Activated T-cell treated with anti-CD3 and anti-CD28 coated beads for 24 hours (primary cell): ENCODE measurements at regions not wholly inside any gene's neighbourhood (a gene's known extent, or its start where the extent isn't known, plus 50 kb on each side); places are given as distances from the start of the nearest gene placed in this dataset.
"Not testable (repeated sequence)": the region's sequence is repeated elsewhere in the genome, so short reads cannot be mapped to it uniquely, and the experiment has no call there.

Experiments used
- DNase-seq: peaks from one replicate; pipeline ENCODE4 v3.0.0-alpha.2; 2020; ENCODE audit warnings: low read depth

DNA sequence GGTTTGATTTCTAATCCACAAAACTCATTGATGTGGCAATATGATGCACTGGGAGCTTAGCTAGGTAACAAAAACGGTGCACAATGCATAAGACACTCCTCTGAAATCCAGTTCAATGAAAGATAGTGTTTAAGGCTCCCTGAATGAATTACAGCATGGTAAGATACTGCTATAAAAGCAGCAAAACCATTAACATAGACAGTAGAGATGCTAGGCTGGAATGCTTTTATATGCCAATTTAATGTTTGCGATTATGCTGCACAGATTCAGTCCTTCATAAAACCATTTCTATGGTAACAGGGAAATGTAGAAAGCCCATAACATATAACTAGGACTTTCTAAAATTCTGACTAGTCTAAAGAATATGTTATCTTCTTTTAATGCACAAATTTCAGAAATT, 180.8 kb upstream of the NUDT12 start:
- DNase-seq, result no peak

DNA sequence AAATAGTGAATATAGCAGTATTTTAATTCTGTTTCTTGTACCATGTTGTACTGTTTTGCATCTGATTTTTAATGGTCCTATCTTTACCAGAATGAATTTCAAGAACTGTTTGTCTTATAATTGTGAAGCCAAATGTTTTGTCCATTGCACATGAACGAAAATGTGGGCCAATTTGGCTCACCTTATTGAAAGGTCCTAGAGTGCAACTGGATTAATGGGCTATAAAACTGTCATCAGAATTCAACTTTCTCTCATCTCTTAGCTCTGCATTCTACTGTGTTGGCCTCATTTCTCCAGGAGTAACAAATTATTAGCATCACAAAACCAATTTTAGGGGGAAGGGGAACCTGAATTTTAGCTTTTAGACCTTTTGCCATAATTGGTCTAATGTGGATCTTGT, 179.4 kb upstream of the NUDT12 start:
- DNase-seq, result no peak

DNA sequence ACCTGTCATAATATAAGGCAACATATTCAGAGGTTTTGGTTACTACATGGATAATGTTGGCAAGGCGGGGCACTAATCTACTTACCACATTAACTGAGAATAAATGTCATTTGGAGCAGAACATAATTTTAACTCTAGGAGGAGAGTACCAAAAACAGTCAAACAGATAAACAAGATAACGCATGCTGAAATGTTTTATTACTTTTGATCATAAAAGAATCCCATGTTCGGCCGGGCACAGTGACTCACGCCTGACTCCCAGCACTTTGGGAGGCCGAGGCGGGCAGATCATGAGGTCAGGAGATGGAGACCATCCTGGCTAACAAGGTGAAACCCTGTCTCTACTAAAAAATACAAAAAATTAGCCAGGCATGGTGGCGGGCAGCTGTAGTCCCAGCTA, 173.8 kb upstream of the NUDT12 start:
- DNase-seq, result not testable (repeated sequence)

DNA sequence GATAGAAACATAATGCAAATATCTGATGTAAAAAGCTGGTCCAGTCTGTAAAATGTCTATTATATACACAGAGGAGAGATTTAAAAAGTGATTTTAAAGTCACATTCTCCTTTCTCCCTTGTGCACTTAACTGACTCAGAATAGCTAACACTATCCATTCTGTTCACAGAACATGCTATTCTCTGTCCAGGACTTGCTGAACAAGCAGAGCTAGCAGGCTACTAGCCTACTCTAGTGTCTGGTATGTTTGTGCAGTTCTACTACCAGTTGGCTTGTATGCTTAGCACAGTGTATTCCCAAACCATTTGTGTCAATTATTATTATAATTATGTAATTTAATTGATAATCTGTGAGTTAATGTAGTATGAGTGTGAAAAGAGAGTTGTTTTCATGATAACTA, 161.7 kb upstream of the NUDT12 start:
- DNase-seq, result no peak

DNA sequence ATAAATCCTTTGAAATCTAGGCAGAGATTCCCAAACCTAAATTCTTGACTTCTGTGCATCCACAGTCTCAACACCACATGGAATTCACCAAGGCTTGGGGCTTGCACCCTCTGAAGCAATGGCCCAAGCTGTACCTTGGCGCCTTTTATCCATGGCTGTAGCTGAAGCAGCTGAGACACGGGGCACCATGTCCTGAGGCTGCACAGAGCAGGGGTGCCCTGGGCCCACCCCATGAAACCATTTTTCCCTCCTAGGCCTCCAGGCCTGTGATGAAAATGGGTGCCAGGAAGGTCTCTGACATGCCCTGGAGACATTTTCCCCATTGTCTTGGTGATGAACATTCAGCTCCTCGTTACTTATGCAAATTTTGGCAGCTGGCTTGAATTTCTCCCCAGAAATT, 158.6 kb upstream of the NUDT12 start:
- DNase-seq, result no peak

DNA sequence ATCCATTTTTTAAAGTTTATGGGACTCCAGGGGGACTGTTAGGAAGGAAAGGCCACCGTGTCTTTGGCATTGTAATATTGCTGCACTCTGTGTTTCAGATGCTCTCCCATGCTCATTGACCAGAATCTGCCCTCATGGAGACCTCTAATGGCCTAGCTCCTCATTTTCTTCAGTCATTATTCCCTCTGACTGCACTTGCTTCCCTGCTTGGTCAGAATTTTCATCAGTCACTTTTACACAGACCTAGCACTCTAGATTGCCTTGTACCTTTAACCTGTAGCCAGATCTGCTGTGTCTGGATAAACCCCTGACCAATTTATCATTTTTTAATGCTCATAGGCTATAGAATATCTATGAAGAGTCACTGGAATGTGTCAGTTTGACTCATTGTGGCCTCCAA, 155.5 kb upstream of the NUDT12 start:
- no peak for DNase-seq

DNA sequence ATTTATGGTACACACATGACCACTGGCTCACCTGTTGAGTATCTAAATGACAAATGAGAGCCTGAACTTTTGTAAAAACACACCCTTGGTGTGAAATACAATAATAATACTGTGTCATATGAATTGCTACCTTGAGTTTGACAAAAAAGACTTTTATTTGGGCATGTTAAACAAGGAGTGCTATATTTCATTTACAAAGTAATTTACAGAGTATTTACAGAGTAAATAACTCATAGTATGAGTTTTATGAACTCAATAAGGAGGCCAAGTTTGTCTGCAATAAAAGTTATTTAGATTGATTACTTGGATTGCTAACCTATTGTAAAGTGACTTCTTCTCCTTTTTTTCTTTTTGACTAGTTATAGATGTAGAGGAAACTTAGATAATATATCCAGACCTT, 146.0 kb upstream of the NUDT12 start:
- no peak for DNase-seq

DNA sequence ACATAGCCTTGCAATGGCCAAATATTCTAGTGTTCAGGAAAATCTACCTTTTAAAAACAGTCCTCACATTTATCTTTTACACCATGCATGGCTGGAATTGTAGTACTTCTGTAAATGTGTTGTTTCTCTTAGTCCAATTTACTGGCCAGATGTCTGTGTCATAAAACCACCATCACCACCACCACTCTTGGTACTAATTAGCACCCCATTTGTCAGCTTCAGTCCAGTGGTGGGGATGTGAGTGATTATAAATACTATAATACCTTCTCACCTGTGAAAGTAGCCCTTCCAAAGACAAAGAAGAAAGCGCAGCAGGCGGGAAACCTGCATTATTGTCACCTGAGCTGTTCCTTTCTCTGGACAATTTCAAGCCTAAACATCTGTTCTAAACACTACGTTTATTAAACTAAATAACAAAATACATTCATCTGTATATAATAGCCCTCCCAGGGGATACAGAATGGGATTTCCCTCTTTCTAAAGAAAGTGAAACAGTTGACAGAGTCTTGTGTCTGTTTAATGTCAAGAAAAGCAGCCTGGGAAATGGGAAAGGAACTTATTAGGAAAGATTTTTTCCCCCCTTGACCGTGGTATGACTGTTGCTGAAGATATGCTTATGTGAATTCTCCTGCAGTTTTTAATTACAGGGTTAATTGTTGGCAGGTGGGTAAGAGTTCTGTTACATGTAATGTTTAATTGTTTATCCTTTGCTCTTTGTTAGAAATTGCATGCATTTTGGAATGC, 144.5 kb upstream of the NUDT12 start:
- no peak for DNase-seq

DNA sequence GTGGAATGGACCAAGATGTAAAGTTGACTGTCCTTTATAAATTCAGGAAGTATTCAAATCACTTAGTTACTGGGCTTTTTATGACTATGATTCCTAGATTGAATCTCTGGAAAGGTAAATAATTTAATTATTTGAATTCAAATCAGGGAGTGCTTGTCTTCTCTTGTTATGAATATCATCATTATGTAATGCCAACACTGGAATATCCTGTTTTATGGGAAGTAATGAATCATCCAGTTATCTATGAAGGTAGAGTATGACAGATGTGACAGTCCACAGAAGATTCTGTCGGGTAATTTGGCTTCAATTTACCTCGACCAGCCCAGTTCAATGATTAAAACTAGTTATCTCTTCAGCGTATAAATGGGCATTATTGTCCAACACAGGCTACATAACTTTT, 141.0 kb upstream of the NUDT12 start:
- no peak for DNase-seq

DNA sequence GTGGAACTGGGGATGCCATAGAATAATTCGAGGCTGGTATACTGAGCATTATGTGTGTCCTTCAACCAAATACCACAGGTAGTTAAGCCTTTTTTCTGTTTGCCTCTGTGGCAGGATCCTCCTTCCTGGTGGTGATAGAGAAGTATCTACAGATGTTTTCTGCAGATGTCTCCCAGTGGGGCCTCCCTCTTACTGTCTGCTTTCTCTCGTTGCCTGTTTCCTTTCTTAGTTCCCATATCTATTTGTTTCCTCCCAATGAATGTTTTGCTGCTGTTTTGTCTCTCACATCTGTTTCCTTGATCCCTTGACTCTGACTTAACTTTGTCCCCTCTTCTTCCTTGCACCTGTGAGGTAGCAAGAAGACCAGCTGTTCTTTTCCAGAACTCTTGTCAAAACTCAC, 130.9 kb upstream of the NUDT12 start:
- DNase-seq, result no peak

DNA sequence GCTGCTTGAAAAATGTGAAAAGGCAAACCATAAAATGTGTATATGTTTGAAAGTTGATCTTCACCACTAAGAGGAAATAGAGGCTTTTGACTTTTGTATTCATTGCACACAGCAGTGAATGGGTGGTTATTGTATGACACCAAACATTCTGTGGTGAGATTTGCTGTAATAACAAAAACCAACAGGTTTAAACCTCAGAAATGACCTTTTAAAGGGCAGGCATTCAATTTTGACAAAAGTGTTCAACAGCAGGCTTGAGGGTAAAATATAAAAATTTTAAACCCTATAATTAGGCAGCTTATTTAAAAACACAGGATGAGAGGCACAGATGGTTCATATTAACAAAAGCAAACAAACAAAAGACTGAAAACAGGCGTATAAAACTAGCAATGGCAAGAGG, 128.1 kb upstream of the NUDT12 start:
- no peak for DNase-seq

DNA sequence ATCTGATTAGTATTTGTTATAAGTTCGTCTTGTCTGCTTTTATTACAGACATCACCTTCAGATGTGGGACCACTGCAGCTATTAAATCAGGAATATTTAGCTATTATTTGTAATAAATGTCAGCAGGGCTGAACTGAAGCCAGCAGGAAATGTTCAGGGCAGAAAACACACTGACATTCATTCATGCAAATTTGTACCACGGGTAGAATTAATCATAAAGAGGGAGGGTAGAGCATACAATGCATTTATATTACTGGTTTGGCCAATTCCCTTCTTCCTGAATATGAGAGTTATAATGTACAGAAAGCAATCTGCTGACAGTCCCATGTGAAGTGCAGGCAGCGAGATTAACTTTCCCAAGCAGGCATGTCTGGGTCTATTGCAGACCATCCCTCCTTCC, 117.3 kb upstream of the NUDT12 start:
- DNase-seq, result no peak

DNA sequence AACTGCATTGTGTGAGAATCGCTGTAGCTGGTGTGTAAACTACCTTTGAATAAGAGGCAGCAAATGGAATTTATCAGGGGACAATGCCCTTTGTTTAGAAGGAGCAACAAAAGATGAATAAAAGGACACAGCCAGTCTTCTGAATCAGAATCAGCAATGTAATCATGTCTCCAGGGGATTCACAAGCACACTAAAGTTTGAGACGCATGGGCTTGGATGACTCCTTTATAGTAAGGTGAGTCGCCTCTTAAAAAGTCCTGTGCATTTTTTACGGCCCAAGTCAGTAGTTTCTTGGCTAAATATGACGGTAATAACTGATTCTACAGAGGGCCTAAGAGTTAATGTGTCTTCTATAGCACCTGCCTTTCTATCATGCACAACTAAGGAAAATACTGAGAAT, 113.6 kb upstream of the NUDT12 start:
- not testable (repeated sequence) for DNase-seq

DNA sequence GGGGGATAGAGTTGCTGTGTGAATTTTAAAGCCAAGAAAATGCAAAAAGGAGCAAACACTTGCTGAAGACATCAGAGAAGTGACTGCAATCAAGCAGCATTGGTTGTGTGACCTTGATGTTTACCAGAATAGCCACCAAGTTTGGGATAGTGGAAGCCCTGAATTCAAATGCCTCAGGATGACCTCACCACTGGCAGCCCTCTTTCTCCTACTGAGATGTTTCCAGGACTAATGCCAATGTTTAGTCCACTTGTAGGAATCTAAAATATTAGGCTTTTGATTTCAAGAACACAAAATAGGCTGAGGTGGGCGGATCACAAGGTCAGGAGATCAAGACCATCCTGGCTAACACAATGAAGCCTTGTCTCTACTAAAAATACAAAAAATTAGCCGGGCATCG, 112.2 kb upstream of the NUDT12 start:
- no peak for DNase-seq

DNA sequence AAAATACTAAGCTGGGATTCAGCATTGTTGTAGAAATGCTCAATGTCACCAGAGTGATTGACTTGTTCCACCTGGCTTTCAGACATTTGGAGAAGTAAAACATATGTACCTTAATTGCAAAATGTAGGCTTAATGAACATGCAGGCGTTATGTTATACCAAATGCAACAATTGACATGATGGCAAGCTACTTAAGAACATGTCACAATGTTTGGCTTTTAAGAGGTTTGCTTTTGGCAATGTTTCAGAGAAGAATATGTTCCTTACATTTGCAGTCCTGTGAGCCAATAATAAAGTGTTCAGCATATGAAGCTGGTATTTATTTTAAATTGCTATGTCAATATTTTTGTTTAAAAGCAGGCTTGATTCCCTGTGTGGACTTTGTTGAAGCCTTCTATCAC, 111.7 kb upstream of the NUDT12 start:
- no peak for DNase-seq

DNA sequence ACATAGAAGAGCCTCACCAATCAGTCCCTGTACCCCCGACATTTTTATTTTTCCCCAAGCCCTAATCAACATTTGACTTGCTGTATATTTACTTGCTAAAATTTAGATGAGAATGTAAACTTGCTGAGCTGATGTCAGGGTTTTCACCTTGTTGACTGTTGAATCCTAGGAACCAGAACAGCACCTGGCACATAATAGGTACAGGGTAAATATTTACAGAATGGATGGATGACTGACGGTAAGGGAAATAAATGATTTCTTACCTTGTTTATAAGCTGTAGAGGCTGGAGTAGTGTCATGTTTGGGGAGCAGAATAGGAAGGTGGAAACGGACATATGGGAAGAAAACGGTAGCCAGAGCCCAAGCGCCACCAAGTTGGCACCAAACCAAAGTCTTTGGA, 107.0 kb upstream of the NUDT12 start:
- no peak for DNase-seq

DNA sequence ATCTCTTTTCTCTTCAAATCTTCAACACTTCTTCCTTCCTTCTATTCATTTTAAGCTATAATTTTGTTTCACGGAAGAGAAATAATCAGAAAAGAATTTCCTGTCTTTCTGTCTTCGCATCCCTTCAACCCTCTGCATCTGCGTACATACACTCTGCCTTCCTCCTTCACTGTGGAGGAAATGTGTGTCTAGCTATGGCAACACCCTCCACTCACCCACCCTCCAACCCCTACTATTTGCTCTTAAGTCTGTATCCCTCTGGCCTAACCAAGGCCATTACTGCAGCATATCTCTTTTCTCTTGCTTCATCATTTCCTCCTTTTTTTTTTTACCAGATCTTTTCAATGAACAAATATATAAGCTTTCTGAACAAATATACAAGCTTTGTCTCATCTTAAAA, 105.7 kb upstream of the NUDT12 start:
- no peak for DNase-seq

DNA sequence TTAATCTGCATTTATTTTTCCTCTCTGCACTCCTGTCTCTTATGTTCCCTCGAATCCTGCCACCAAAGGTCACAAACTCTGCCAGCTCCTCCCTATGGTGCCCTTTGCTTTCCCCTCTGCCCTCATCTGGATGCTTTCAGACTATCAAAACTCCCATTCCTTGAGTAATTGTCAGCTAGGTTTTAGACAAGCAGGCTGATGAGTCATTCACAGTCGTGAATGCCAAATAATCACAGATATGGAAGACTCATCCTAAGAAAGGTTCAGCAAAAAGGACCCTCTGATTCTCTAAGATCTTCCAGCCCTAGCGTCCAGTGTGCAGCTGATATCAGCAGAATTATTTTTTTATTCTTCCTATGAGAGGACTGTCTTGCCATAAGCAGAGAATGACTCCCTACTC, 104.5 kb upstream of the NUDT12 start:
- DNase-seq, result no peak

DNA sequence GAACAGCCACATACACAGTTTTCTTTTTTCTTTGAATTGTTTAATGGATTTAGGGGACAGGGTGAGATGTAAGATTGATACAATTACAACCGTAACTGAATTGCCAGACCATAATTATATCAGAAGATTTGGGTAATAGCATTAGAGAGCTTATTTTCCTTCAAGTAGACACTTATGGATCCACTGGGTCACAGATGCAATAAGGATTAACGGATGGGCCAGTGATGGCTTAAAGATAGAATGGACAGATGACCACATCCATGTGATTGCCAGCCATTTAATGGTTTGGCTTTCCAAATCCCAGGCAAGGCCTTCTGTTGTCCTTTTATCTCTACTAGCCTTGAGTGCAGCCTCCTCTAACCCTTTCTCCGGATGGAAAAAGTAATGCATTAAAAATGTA, 94.7 kb upstream of the NUDT12 start:
- DNase-seq, result no peak

DNA sequence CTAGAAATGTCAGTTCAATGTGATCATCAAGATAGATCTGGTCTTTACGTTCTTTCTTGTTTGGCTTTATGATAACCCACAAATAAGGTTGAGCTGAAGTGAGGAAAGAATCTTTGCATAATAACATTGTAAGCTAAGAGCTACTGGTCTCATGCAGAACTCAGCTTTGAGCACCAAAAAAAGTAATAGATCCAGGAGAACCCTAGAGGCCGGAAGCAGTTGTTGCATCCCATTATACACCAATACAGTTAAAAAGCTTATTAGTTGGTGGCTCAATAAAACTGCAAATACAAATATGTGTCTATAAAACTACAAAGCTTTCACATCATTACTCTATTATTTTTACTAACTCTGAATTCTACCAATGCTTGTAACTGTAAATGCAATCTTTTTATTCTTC, 85.5 kb upstream of the NUDT12 start:
- DNase-seq, result no peak

DNA sequence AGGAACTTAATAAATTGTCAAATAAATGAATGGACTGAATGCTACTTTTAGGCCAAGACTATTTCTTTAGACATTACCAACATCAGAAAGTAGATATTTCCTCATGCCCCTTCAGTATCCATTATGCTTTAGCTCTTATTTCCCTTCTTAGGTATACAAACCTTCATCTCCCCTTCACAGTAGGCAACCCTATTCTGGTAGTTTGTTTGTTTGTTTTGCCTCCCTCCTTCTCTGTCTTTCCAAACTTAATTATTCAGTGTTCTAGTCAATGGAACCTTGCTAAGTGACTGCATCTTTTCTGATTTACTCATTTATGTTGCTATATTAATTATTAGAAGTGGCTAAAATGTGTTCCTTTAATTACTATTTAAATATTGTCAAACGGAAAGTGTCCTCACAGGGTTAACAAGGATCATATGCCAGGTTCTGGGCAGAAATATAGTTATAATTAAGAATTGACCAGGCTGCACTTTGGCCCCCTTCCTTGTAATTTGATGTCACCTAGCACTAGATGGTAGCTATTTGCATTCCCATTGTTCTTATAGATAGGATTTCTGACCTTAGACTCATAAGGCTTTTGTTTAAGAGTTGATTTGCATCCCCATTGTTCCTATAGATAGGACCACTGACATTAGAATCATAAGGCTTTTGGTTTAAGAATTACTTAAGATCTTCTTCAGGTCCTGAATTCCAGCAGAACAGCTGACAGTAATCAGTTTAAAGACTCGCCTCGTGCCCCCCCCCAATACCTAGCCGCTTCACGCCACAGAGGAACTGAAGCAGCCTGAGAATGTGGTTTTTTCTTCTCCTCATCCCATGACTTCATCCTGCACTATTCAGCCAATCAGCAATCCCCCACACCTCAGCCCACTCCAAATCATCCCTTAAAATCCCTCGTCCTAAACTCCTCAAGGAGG, 84.4 kb upstream of the NUDT12 start:
- DNase-seq, result no peak

DNA sequence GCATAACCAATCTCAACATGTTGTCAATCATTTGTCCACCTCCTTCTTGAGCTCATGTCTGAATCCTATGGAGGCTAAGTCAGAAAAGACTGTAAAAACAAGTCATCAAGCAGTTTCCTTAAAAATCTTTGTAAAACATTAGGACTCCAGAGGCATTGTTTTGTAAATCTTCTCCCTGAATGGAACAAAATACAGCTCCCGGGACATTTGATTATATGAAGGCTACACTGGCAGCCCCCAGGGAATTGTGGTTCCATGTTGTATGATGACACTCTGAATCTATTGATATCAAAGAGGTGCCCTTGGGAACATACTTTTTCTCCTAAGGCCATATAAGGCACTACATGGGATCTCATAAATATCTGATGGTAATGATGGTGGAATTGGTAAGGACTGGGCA, 83.2 kb upstream of the NUDT12 start:
- DNase-seq, result no peak

DNA sequence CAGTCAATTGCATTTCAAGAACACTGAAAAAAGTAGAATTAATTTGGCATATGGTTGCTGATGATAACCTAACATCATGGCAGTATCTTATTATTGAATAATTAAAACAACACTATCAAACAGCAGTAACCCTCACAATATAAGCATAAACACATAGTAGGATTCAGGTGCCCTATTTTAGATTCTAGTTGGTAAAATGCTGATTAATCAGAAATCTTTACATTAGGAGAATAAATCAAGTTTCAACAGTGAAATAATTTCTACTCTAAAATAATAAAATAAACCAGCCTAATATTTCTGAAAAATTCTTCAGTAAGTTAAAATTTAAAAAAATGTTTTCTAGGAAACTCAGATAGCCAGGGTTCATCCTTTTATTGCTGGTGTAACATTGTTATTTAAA, 76.4 kb upstream of the NUDT12 start:
- DNase-seq, result no peak

DNA sequence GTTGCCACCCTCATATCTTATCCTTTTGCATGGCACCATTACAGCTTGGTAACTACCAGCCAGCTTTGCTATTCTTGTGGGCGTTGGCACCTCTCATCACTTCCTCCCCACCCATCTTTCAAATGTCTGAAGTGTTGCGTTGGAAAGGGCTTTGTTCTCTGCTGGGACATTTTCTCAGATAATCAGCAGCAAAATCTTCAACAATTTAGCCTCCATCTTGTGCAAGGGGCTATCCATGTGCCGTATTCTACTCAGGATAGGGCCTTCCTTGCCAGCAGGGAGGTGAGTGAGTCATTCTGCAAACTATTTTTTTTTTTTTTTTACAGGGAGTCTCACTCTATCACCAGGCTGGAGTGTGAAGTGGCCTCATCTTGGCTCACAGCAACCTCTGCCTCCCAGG, 62.1 kb upstream of the NUDT12 start:
- DNase-seq, result no peak
